ENCODE measurements at regions not wholly inside any gene's neighbourhood (a gene's known extent, or its start where the extent isn't known, plus 50 kb on each side); places are given as distances from the start of the nearest gene placed in this dataset.

DNA sequence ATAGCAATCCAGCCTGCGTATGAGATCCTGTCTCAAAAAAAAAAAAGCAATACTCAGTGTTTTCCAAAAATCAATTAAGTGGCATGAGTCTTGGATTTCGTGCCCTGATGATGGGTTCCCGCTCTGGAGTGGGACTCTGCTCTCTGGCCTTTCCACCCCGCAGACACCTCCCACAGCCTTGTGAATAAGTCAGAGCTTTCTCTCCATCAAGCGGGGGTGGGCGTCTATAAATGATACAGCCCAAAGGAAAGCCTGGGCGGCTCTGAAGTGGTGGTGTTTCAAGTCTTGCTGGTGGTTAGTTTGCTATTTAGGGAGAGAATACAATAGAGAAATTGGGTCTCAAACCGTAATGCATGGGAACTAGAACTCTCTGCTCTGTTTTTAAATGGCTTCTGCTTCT is 52.5 kb upstream of the TAGAP start:
- Histone ChIP-seq H4K20me1 (ENCODE audit: insufficient read depth, low read length) (no peaks in the 10 kb centered on the region), H3K4me2 (ENCODE audit: insufficient read depth, low read length) (no peak overlapping the region), H2AFZ (ENCODE audit: low read length) (no peak overlapping the region), H3K9me3 (ENCODE audit: low read depth, low read length) (no peaks in the 10 kb centered on the region), H3K4me1 (ENCODE audit: insufficient read depth, low read length) (no peaks in the 10 kb centered on the region), H3K27ac (ENCODE audit: low read depth, low read length) (no peak overlapping the region), H3K36me3 (ENCODE audit: insufficient read depth, low read length) (no peaks in the 10 kb centered on the region), H3K4me3 (ENCODE audit: insufficient read depth, low read length) (no peak overlapping the region), H3K79me2 (ENCODE audit: insufficient read depth, low read length) (no peaks in the 10 kb centered on the region), H3K27me3 (ENCODE audit: insufficient read depth, low read length) (peaks cover 4% of the 10 kb centered on the region)
- DNase-seq (ENCODE audit: insufficient read length, low spot score, missing footprints), result no peak
- TF ChIP-seq CTCF (IDR thresholded peaks at IDR 0.05; ENCODE audit: extremely low read depth, low read depth, low read length), result no peak

GRCh38 chr6:159095616-159096015 is 50.8 kb upstream of the TAGAP start:
- Histone ChIP-seq H4K20me1 (ENCODE audit: insufficient read depth, low read length) (no peaks in the 10 kb centered on the region), H3K36me3 (ENCODE audit: insufficient read depth, low read length) (no peaks in the 10 kb centered on the region), H3K4me2 (ENCODE audit: insufficient read depth, low read length) (no peak overlapping the region), H3K4me1 (ENCODE audit: insufficient read depth, low read length) (no peaks in the 10 kb centered on the region), H3K27ac (ENCODE audit: low read depth, low read length) (no peak overlapping the region), H3K9me3 (ENCODE audit: low read depth, low read length) (no peaks in the 10 kb centered on the region), H2AFZ (ENCODE audit: low read length) (no peak overlapping the region), H3K4me3 (ENCODE audit: insufficient read depth, low read length) (no peak overlapping the region), H3K27me3 (ENCODE audit: insufficient read depth, low read length) (peaks cover 6% of the 10 kb centered on the region), H3K79me2 (ENCODE audit: insufficient read depth, low read length) (no peaks in the 10 kb centered on the region)
- TF ChIP-seq CTCF (IDR thresholded peaks at IDR 0.05; ENCODE audit: extremely low read depth, low read depth, low read length), result no peak
- no peak for DNase-seq (ENCODE audit: insufficient read length, low spot score, missing footprints)

DNA sequence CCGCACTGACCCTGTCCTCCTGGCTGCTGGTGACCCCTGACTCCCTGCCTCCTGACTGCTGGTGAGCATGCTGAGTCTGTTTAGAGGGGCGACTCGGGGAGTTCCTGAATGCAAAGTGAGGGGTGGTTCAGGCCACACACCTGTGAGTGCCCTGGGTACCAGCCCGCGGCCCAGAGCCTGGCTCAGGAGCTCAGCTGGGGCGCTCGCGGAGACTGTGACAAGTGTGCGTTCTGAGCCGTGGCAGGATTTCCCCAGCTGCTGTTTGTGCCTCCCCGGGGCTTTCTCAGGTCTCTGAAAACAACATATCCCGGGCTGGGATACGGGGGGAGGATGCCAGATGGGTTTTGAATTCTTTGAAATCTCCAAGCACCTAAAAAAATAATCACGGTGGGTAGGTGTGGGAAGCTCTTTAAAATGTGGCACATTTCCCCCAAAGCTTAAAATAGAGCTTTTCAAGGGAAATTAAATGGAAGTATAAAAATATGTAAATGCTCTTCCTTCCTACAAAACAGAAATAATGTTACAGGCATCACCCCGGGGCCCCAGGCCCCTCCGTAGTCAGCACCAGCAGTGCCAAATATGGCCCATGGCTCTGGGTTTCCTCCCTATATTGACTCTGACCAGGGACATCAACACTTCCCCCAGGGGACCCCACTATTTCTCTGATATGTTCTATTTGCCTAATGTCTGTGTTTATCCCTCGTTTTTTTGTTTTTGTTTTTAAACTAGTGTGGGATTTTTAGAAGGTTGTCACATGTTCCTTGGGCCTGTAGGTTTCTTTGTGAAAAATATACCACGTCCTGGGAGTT is 49.9 kb upstream of the TAGAP start:
- Histone ChIP-seq H3K4me3 (ENCODE audit: insufficient read depth, low read length) (no peak overlapping the region), H3K36me3 (ENCODE audit: insufficient read depth, low read length) (no peaks in the 10 kb centered on the region), H3K9me3 (ENCODE audit: low read depth, low read length) (no peaks in the 10 kb centered on the region), H2AFZ (ENCODE audit: low read length) (no peak overlapping the region), H4K20me1 (ENCODE audit: insufficient read depth, low read length) (no peaks in the 10 kb centered on the region), H3K27ac (ENCODE audit: low read depth, low read length) (no peak overlapping the region), H3K79me2 (ENCODE audit: insufficient read depth, low read length) (no peaks in the 10 kb centered on the region), H3K27me3 (ENCODE audit: insufficient read depth, low read length) (peaks cover 6% of the 10 kb centered on the region), H3K4me1 (ENCODE audit: insufficient read depth, low read length) (no peaks in the 10 kb centered on the region), H3K4me2 (ENCODE audit: insufficient read depth, low read length) (no peak overlapping the region)
- no peak for TF ChIP-seq CTCF (IDR thresholded peaks at IDR 0.05; ENCODE audit: extremely low read depth, low read depth, low read length)
- DNase-seq (ENCODE audit: insufficient read length, low spot score, missing footprints), result no peak
